HuH-7 (cell line): ENCODE measurements at regions not wholly inside any gene's neighbourhood (a gene's known extent, or its start where the extent isn't known, plus 50 kb on each side); places are given as distances from the start of the nearest gene placed in this dataset.

Experiments used
- DNase-seq: peaks from one replicate; pipeline ENCODE4 v3.0.0; 2011; ENCODE audit warnings: low spot score

DNA sequence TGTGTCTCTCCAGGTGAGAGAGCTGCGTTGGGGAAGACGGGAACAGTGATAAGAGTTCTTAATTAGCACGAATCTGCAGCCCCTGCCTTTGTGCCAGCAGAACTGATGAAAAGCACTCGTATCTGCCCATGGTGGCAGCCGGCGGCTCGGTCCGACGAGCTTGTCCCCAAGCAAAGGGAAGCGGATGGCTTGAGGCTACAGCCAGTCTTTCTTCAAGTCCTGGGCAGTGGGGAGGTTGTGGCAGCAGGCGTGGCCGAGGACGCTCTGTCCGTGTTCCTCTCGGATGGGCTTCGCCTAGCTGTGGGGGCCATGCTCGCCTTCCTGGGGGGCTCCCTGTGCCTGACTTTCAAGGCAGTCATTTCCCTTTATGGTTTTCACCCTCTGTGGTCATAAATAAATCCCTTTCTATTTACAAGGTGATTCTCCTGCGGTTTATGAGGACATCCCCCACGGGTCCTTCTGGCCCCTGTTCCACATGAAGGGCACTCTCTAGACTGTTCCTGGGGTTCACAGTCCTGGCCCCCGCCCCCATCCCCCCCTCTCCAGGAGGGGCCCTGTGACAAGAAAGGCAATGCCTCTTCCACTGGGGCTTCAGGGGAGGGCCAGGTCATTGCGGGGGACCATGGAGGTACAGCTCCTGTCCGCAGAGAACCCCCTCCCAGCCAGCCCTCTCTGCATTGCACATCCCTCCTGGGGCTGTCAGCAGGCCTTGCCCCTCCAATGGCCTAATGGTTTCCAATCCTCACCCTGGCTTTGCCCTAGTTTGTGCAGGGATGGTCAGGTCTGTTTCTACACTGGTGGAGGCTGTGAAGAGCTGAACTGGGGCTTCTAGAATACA lies 1212.3 kb downstream of the BRD1 start:
- DNase-seq: no peak

DNA sequence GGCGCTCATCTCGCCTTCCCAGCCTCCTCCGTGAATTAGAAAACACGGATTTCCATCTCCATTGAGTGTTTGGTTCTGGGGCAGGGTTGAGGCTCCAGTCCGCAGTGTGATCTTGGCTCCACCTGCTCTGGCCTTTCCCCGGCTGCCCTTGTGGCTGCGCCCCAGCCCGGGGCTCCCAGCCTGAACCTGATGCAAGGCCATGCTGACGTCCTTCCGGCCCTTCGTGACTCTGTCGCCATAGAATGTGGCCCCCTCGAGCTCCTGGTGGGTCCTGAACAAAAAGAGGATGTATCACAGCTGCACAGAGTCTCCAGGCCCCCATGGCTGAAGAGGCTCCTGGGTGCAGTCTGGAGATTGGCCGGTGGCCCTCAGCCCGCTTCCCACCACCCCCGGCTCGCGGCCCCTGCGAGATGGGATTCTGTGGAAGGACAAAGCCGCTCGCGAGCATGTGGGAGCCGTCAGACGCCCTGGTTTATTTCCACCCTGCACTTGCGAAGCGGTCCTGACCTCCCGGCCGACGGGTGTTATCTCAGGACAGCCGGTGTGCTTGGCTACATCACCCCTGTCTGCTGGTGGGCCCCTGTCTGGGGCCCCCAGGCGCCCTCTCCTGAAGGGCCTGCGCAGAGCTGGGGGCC lies 1214.0 kb downstream of the BRD1 start:
- DNase-seq: no peak

DNA sequence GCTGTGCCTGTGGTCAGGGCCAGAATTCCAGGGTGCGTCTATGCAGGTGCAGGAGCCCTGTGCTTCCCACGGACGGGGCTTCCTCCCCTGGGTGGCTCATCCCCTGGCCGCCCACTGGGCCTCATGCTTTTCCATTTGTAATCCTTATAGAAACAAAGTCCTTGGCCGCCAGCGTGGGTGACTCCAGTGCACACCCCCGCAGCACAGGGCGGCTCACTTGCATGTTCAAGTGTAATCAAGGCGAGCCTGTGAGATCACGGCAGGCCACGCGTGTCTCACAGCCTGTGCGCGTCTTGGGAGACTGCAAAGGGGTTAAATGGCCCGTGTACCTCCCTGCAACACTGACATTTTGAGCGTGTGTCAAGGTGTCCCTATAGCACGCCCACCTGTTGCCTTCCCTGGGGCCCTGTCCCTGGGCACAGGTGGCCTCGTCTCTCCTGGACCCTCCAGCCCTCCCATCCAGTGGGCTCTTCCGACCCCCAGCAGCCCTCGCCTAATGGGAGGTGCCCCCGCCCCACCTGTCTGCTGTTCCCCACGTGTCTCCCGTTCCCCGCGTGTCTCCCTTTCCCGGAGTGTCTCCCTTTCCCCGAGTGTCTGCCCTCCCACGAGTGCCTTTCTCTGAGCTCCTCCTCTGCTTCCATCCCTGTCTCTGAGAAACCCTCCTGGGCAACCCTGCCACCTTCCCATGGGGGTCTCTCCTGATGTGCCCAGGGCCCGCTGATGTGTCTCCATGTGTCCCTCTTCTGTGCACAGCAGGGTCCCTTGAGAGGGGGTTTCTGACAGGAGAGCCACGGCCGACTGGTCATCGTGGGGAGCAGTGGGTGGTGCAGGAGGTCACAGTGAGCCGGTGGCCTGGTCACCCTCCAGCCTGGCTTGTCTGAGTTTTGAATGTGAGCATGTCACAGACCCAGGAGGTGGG lies 1215.3 kb downstream of the BRD1 start:
- no peak for DNase-seq

DNA sequence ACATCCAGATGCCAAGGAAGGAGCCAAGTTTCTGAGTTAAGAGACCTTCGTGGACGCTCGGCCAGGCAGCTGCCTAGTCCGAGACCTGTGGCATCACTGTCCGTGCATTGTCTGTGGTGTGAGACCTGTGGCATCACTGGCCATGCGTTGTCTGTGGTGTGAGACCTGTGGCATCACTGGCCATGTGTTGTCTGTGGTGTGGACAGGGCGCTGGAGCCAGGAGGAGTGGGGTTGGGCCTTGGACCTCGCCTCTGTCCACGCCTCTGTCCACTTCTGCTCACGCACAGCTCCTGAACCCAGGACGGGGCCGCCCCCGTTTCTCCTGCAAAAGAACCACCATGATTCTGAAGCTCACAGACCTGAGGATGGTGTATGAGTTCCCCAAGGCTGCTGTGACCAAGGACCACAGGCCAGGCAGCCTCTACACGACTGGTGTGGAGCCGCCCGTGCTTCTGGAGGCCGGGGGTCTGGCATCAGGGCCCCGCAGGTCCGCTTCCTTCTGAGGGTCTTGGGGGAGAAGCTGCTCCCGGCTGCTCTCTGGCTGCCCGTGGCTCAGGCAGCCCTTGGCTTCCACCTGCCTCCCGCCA lies 1218.3 kb downstream of the BRD1 start:
- no peak for DNase-seq

DNA sequence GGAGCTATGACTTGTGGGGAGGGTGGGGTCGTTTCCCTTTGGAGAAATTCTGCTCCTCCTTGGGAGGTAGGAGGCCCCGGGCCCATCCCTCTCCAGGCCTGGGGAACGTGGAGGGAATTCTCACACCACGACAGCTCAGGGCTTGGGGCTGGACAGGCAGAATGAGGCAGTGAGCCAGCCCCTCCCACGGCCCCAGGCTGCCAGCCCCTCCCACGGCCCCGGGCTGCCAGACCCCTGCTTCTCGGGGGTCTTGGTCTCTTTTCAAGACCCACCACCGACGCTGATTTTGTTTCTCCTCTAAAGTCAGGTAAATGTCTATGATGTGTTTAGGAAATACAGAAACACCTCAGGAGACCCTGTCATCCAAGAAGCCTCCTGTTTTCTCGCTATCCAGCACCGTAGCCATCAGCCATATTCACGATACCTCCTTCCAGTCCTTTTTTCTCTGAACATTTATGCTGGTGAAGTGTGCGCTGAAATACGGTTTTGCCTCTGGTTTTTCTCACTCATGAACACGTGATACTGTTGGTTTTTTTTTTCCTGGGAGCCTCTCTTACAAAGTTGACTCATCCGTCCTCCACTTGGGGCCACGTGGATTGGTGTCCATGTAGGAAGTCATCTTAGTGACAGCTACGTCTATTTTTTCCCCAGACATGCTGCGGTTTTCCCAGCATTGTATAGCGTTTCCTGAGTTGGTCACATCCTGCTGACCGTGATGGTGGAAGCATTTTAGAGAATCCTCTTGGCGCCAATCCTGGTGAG lies 1219.6 kb downstream of the BRD1 start:
- no peak for DNase-seq

DNA sequence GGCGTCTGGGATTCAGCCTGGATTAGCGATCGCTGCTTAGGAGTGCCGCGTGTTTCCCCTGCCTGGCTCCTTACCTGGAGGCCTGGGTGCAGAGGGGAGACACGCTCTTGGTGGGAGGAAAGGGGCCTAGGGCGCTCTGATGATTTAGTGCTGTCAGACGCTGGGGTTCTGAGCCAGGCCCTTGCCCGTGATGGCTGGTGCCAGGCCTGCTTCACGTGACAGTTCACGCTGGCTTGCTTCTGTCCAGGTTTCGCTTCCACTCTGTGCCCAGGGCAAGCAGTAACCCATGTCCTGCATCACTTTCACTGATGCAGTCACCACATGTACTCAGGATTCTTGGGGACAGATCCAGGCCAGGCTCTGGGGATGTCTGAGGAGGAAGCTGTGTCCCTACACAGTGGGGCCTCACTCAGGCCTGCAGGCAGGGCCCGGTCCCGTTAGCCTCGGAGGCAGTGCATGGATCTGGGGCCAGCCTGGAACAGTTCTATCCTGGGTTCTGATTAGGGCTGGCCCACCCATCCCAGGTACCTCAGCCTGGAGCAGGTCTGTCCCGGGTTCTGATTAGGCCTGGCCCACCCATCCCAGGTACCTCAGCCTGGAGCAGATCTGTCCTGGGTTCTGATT lies 1220.9 kb downstream of the BRD1 start:
- no peak for DNase-seq

DNA sequence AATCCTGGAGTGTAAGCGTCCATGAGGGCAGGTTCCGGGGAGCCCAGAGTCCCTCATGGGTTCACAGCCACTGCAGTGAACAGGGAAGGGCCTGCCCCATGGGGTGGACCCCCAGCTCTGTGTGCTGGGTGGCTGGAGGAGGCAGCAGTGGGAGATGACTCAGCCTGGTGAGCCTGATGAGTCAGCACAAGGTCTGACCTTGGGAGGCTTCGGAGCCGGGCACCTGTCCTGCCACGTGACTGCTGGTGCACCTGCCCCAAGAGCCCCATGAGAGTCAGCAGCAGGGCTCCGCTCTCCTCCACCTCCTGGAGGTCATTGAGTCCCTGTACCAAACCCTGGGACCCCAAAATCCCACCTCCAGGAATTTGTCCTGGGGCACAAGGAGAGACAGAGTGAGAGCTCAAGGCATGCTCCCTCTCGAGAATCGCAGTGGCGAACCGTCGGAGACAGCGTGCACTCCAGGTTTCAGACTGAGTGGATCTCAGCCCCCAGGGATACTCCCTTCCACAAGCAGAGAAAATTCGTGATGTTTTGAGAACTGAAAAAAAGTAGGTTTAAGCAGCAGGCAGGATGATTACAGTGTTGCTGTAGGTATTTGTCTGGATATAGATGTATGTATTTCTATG lies 1221.7 kb downstream of the BRD1 start:
- DNase-seq: no peak

DNA sequence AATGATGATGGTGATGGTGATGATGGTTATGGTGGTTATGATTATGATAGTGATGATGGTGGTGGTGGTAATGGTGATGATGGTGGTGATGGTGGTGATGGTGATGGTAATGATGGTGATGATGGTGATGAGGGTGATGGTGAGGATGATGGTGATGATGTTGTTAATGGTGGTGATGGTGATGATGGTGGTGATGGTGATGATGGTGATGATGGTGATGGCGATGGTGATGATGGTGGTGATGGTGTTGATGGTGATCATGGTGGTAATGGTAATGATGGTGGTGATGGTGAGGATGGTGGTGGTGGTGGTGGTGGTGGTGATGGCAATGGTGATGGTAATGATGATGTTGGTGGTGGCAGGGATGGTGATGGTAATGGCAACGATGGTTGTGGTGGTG lies 1222.5 kb downstream of the BRD1 start:
- DNase-seq: no peak

DNA sequence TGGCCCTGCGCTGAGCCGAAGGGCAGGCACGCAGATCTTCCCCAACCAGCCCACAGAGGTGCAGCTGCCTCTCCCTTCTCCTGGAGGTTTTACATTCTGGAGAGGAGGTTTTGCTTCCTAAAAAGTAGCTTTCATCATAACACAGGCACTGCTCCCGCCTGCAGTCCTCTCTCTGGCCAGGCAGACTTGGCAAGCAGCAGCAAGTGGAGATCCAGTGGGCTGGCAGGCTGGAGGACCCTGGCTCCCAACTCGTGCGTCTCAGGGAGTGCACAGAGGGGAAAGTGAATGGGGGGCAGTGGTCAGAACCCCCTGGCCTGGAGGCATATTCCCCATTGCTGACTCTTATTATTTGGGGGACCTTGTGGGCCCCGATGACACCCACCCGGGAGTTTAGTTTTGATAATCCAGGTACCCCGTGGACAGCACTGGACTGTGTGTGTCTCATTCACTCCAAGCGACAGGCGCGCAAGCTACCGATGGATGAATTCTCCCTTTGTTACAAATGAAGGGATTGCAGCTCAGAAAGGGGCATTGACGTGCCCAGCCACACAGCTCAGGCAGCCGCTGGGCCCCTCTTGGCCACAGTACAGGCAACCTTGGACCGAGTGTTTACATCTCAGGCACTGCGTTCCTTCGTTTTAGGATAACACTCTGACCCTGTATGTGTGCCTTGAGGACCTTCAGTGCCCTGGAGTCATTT lies 1223.9 kb downstream of the BRD1 start:
- no peak for DNase-seq

DNA sequence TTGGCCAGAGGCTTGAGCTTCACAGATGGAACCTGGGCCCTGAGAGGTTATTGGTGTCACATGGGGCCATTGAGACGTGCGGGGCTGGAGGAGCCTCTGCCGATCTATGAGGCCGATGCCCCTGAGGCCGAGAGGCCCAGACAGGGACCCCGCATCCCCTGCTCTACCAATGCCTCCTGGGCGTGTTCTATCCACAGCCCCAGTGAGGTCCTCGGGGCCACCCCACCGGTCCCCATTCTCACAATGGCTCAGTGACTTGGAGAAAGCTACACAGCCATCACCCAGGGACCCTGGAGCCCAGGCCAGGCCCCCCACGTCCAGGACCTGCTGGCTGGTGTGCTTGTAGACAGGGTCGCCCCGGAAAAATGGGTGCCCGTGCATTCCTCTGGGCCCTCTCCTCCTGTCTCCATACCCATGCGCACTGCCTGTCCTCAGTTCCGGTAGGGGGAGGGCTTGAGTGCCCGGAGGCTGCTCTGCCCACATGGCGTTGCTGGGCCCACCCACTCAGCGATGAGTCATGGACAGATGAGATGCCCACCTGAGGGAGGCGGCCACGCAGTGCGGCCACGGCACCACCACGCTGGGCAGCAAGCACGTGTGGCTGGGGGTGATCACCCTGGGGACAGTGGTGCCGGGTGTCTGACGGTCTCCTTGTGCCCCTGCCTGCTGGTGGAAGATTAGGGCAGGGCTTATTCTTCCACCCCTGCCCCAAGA lies 1224.7 kb downstream of the BRD1 start:
- DNase-seq: no peak

DNA sequence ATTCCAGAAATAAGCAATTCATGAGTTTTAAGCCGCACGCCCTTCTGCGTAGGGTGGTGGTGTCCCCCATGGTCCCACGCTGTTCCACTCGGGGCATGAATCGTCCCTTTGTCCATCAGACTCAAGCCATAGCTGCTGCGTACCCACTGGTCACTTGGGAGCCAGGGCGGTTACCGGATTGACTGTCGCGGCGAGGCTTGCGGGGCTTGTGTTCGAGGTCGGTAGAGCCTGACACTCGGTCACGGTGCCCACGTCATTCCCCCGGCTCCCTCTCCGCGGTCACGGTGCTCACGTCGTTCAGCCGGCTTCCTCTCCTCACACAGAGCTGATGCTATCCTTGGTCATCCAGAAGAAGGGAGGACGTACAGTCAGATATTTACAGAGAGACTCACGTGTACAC lies 1227.0 kb downstream of the BRD1 start:
- no peak for DNase-seq

DNA sequence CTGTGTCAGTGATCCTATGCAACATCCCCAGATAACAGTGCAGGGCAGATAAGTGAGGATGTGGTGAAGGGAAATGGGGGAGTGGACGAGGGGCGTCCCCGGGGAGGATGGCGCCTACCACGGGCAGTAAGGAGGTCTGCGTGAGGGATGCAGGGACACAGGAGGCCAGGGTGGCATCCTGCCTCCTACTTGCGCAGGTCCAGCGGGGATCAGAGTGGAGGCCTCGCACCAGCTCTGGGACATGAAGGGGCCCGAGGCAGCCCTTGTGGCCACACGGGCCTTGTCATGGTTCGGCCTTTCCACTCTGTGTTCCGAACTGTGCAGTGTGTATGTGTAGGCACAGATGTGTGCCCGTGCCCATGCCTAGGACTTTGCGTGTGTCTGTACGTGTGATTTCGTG lies 1227.5 kb downstream of the BRD1 start:
- DNase-seq: no peak

DNA sequence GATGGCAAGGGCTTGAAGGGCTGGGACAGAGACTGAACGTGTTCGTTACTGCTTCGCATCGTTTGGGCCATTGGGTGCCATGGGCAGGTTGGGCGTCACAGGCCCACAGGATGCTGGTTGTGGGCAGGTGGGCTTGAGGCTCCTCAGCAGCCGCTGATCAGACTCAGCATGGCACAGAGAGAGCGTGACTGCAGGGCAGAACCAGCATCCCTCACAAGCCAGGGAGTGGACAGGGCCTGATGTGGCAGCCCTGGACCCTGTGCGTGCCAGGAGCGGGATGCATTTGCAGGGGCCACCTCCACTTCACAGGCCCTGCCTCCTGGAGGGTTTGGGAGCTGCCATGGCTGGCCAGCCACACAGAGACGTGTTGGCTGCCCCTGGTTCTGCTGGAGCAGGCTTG lies 1228.3 kb downstream of the BRD1 start:
- no peak for DNase-seq

DNA sequence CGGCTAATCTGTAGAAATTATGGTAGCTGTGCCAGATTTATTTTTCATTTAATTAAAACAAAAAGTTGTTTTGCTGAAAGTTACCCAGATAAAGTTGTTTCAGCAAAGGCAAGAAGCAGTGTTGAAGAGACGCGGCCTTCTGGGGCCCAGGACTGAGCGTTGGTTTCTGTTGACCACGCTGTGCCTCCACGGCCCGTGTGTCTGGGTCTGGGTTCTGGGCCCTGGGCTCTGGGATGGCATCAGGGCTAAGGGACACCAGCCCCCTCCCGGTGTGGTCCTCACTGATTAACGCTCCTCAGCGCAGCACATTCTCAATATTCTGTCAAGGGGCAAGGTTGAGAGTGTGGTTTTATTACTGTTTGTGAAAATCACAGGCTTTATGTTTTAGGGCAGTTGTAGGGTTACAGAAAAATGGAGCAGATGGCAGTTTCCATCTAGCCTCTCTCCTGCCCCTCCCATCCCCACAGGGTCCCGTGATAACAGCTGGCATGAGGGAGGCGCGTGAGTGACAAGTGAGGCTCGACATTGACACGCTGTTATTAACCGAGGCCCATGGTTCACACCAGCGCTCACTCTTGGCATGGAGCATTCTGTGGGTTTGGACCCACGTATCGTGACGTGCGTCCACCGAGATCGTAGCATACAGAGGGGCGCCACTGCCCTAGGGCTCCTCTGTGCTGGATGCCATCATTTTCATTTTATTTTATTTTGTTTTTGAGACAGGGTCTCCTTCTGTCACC lies 1231.4 kb downstream of the BRD1 start:
- no peak for DNase-seq

DNA sequence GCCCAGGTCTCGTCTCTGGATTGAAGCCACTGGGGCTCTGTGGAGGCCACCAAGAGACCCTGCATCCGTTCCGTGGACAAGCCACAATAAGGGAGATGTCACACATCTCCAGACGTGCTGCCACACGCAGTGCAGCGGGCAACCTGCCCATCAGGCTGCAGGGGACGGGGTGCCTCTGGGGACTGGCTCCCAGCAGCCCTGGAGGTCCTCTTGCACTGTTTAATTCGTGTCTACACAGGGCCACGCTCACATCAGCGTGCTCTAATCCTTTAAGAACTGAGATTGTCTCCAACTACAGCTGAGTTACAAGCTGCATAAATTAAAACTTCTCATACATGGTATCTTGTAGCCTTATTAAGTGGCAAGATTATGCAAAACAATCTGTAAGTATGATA lies 1232.2 kb downstream of the BRD1 start:
- DNase-seq: no peak

DNA sequence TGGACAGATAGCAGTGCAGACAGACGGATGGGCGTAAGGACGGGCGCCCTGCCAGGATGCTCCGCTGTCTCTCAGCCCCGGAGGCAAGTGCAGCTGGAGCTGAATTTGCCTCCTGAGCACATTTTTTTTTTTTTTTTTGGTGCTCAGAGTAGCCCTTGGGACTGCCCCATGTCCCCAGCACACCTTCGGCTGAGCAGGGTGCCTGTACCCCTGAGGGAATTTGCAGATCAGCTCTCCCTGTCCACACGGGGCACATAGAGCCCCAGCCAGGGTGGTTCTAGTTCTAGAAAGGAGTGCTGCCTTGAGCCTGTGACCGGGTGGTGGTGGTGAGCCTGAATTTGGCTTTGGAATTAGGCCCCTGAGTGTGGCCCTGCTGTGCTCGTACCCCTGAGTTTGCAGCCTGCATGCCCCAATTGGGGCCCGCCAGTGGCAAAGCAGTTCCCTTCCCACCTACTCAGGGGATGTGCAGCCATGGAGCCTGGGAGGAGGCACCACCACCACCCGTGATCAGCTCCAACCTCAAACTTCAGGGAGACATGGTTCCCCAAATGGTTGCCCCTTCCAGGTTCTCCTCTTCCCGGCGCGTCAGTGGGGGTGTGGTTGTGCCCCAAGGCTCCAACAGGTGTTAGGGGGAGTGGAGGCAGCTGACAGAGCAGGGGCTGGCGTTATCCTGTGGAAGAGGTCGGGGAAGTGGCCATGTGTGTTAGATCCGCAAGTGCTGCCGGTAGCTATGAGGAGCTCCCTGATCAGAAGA lies 1232.7 kb downstream of the BRD1 start:
- DNase-seq: no peak

DNA sequence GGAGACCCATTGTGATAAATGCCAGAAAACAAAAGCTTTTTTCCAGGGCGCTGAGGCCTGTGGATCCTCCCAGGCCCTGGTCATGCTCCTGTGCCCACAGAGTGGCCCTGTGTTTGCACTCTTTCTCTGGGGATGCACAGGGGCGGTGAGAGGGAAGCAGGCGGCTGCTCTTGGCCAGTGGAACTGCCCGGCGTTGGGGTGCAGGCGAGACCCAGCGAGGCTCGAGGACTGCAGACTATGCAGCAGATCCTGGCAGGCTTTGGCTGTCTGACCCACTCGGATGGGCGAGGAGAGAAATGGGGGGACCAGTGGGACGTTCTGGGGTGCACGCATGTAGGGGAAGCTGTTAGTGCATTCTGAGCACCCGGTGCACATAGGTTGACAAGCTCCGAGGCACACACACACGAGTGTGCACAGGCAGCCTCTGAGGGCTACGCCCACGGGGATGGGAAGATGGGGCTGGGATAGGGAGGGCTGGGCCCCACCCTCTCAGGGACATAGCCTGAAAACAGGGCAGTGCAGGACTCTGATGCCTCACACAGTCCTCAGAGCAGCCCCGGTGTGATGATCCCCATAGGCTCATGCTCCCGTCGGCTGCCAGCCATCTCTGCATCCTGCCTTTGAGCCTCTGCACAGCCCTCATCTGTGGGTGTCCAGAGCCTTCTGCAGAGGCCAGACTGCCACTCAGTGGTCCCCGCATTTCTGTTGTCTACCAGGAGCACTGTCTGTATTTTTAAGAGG lies 1233.5 kb downstream of the BRD1 start:
- no peak for DNase-seq
